K562 (cell line): ENCODE measurements at regions not wholly inside any gene's neighbourhood (a gene's known extent, or its start where the extent isn't known, plus 50 kb on each side); places are given as distances from the start of the nearest gene placed in this dataset.

Experiments
- CREB1 ChIP-seq, 2 experiments: sonication (generic) in 1 of 2; formaldehyde crosslinking in 1 of 2; IDR thresholded peaks; 2 replicates each; pipeline versions ENCODE4 v1.6.1 to v1.8.0; 2012 to 2022; ENCODE audit warnings: inconsistent platforms in 1 of 2, mild to moderate bottlenecking in 1 of 2, missing genetic modification reagents in 1 of 2, moderate library complexity in 1 of 2
- KLF13 ChIP-seq: fragments of 450-650 bp; IDR thresholded peaks from 2 replicates; pipeline ENCODE4 v1.6.1; 2016; ENCODE audit warnings: missing genetic modification characterization, low read depth, mild to moderate bottlenecking, missing compliant biosample characterization, moderate library complexity, borderline replicate concordance
- XRCC3 ChIP-seq: fragments of 450-650 bp; IDR thresholded peaks from 2 replicates; pipeline ENCODE4 v1.6.1; 2017; ENCODE audit warnings: mild to moderate bottlenecking, moderate library complexity
- TF ChIP-seq, protein P1 (sequence below): fragments of 250-450 bp; sonication (Bioruptor Pico); IDR thresholded peaks from 2 replicates; pipeline ENCODE4 v1.4.0; 2020
- TF ChIP-seq, protein P2 (sequence below): sonication (generic); formaldehyde crosslinking; IDR thresholded peaks from 2 replicates; pipeline ENCODE4 v1.8.1; 2022; ENCODE audit warnings: missing genetic modification reagents

DNA sequence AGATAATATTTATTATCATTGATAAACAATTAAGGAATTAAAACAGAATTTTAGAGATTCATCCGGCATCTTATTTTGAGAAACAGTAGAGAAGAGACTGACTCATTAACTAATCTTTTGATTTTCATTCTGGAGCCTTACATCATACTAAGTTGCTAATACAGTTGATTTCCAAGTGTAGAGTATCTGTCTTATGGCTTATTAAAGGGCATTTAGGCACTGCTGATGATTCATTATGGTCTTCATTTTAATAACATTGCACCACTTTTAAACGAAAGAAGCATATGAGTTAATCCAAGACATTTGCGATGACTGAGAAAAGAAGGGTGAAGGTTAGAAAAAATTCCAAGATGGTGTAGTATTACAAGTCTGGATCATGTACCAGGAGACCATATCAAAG, 186.0 kb upstream of the CACNA2D1 start (continued):
- TF ChIP-seq, protein P1, sequence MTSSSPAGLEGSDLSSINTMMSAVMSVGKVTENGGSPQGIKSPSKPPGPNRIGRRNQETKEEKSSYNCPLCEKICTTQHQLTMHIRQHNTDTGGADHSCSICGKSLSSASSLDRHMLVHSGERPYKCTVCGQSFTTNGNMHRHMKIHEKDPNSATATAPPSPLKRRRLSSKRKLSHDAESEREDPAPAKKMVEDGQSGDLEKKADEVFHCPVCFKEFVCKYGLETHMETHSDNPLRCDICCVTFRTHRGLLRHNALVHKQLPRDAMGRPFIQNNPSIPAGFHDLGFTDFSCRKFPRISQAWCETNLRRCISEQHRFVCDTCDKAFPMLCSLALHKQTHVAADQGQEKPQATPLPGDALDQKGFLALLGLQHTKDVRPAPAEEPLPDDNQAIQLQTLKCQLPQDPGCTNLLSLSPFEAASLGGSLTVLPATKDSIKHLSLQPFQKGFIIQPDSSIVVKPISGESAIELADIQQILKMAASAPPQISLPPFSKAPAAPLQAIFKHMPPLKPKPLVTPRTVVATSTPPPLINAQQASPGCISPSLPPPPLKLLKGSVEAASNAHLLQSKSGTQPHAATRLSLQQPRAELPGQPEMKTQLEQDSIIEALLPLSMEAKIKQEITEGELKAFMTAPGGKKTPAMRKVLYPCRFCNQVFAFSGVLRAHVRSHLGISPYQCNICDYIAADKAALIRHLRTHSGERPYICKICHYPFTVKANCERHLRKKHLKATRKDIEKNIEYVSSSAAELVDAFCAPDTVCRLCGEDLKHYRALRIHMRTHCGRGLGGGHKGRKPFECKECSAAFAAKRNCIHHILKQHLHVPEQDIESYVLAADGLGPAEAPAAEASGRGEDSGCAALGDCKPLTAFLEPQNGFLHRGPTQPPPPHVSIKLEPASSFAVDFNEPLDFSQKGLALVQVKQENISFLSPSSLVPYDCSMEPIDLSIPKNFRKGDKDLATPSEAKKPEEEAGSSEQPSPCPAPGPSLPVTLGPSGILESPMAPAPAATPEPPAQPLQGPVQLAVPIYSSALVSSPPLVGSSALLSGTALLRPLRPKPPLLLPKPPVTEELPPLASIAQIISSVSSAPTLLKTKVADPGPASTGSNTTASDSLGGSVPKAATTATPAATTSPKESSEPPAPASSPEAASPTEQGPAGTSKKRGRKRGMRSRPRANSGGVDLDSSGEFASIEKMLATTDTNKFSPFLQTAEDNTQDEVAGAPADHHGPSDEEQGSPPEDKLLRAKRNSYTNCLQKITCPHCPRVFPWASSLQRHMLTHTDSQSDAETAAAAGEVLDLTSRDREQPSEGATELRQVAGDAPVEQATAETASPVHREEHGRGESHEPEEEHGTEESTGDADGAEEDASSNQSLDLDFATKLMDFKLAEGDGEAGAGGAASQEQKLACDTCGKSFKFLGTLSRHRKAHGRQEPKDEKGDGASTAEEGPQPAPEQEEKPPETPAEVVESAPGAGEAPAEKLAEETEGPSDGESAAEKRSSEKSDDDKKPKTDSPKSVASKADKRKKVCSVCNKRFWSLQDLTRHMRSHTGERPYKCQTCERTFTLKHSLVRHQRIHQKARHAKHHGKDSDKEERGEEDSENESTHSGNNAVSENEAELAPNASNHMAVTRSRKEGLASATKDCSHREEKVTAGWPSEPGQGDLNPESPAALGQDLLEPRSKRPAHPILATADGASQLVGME (CRISPR knock-in tag) = no peak
- TF ChIP-seq XRCC3 = no peak
- no peak for TF ChIP-seq KLF13 (tag)
- TF ChIP-seq, protein P2, sequence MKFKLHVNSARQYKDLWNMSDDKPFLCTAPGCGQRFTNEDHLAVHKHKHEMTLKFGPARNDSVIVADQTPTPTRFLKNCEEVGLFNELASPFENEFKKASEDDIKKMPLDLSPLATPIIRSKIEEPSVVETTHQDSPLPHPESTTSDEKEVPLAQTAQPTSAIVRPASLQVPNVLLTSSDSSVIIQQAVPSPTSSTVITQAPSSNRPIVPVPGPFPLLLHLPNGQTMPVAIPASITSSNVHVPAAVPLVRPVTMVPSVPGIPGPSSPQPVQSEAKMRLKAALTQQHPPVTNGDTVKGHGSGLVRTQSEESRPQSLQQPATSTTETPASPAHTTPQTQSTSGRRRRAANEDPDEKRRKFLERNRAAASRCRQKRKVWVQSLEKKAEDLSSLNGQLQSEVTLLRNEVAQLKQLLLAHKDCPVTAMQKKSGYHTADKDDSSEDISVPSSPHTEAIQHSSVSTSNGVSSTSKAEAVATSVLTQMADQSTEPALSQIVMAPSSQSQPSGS = no peak
- no peak for TF ChIP-seq CREB1 (IDR thresholded peaks at IDR 0.05)
- TF ChIP-seq CREB1 (CRISPR knock-in tag; IDR thresholded peaks at IDR 0.05) = no peak
